HEK293 (cell line): ENCODE measurements at regions not wholly inside any gene's neighbourhood (a gene's known extent, or its start where the extent isn't known, plus 50 kb on each side); places are given as distances from the start of the nearest gene placed in this dataset.

Experiments used
- CTCF ChIA-PET: fragments of 350-600 bp; formaldehyde crosslinking; extraction: SDS; loops from one replicate; lab custom pipeline; 2021; ENCODE audit warnings: antibody characterized with exemption; lab: Yijun Ruan, JAX
- POLR2A ChIA-PET: fragments of 300-600 bp; formaldehyde crosslinking; extraction: SDS; loops from one replicate; lab custom pipeline; 2020; ENCODE audit warnings: antibody characterized with exemption, inconsistent platforms; lab: Yijun Ruan, JAX
- H3K27ac ChIP-seq: fragments of 200-500 bp; sonication (Bioruptor generic); 2 replicates; pipeline ENCODE4 v1.5.1; 2014; ENCODE audit warnings: low read depth, low read length, control low read depth, inconsistent platforms; ENCODE audit errors: extremely low read depth
- H3K36me3 ChIP-seq, 2 experiments: fragments of 200-500 bp in 1 of 2; sonication (Bioruptor generic) in 1 of 2; 1 replicate in 1 of 2; 2 replicates in 1 of 2; pipeline ENCODE4 v1.5.1; 2014 to 2017; ENCODE audit warnings: inconsistent platforms in 2 of 2, low read length in 2 of 2; ENCODE audit not compliant: control insufficient read depth in 2 of 2, insufficient read depth in 1 of 2
- H3K4me1 ChIP-seq: fragments of 200-500 bp; sonication (Bioruptor generic); 2 replicates; pipeline ENCODE4 v1.5.1; 2014; ENCODE audit warnings: mild to moderate bottlenecking, low read length, inconsistent platforms; ENCODE audit not compliant: control insufficient read depth, insufficient read depth
- H3K4me3 ChIP-seq: 2 replicates; pipeline ENCODE4 v1.5.1; 2011; ENCODE audit warnings: low read depth, mild to moderate bottlenecking, control low read depth, low read length, moderate library complexity
- H3K9me3 ChIP-seq: fragments of 200-500 bp; sonication (Bioruptor generic); 2 replicates; pipeline ENCODE4 v1.5.1; 2014; ENCODE audit warnings: low read depth, low read length, inconsistent platforms; ENCODE audit not compliant: control insufficient read depth, insufficient read depth
- BCL11A ChIP-seq: fragments of 450-650 bp; formaldehyde crosslinking; IDR thresholded peaks from 2 replicates; pipeline ENCODE4 v1.5.1; 2016; ENCODE audit warnings: low read depth, missing biosample characterization, missing genetic modification characterization
- HOXC10 ChIP-seq: sonication (generic); formaldehyde crosslinking; IDR thresholded peaks from 2 replicates; pipeline ENCODE4 v1.8.1; 2023; ENCODE audit warnings: mild to moderate bottlenecking, missing genetic modification reagents
- KLF16 ChIP-seq: fragments of 450-650 bp; formaldehyde crosslinking; IDR thresholded peaks from 2 replicates; pipeline ENCODE4 v1.5.1; 2017; ENCODE audit warnings: missing biosample characterization, missing genetic modification characterization
- MEIS1 ChIP-seq: sonication (generic); formaldehyde crosslinking; IDR thresholded peaks from 2 replicates; pipeline ENCODE4 v1.8.1; 2022; ENCODE audit warnings: missing genetic modification reagents, mild to moderate bottlenecking, borderline replicate concordance
- SP3 ChIP-seq: fragments of 450-650 bp; formaldehyde crosslinking; IDR thresholded peaks from 2 replicates; pipeline ENCODE4 v1.5.1; 2016; ENCODE audit warnings: missing biosample characterization, missing genetic modification characterization
- SP7 ChIP-seq: fragments of 450-650 bp; formaldehyde crosslinking; IDR thresholded peaks from 2 replicates; pipeline ENCODE4 v1.5.1; 2016; ENCODE audit warnings: missing biosample characterization, missing genetic modification characterization
- WT1 ChIP-seq: fragments of 450-650 bp; formaldehyde crosslinking; IDR thresholded peaks from 2 replicates; pipeline ENCODE4 v1.5.1; 2016; ENCODE audit warnings: missing biosample characterization, missing genetic modification characterization
- ZIC2 ChIP-seq: fragments of 450-650 bp; formaldehyde crosslinking; IDR thresholded peaks from 2 replicates; pipeline ENCODE4 v1.5.1; 2016; ENCODE audit warnings: missing biosample characterization, missing genetic modification characterization
- ZNF175 ChIP-seq: fragments of 450-650 bp; formaldehyde crosslinking; IDR thresholded peaks from 2 replicates; pipeline ENCODE4 v1.5.1; 2016; ENCODE audit warnings: missing biosample characterization, missing genetic modification characterization
- ZNF211 ChIP-seq: fragments of 450-650 bp; formaldehyde crosslinking; IDR thresholded peaks from 2 replicates; pipeline ENCODE4 v1.5.1; 2016; ENCODE audit warnings: low read depth, missing biosample characterization, missing genetic modification characterization
- ZNF473 ChIP-seq: fragments of 450-650 bp; formaldehyde crosslinking; IDR thresholded peaks from 2 replicates; pipeline ENCODE4 v1.5.1; 2017; ENCODE audit warnings: missing biosample characterization, missing genetic modification characterization
- ZNF521 ChIP-seq: fragments of 450-650 bp; formaldehyde crosslinking; IDR thresholded peaks from 2 replicates; pipeline ENCODE4 v1.5.1; 2017; ENCODE audit warnings: missing biosample characterization, mild to moderate bottlenecking, missing genetic modification characterization
- ZNF548 ChIP-seq: fragments of 450-650 bp; formaldehyde crosslinking; IDR thresholded peaks from 2 replicates; pipeline ENCODE4 v1.5.1; 2016; ENCODE audit warnings: missing biosample characterization, missing genetic modification characterization
- ZNF596 ChIP-seq: fragments of 450-650 bp; IDR thresholded peaks from 2 replicates; pipeline ENCODE4 v1.5.0; 2018; ENCODE audit warnings: missing biosample characterization, mild to moderate bottlenecking, missing genetic modification characterization, moderate library complexity
- ZNF626 ChIP-seq: fragments of 450-650 bp; sonication (Bioruptor Pico); formaldehyde crosslinking; IDR thresholded peaks from 2 replicates; pipeline ENCODE4 v1.5.1; 2018; ENCODE audit warnings: missing biosample characterization, missing genetic modification characterization, inconsistent platforms
- ZNF658 ChIP-seq: fragments of 450-650 bp; formaldehyde crosslinking; IDR thresholded peaks from 2 replicates; pipeline ENCODE4; 2016; ENCODE audit warnings: missing biosample characterization, missing genetic modification characterization
- ZNF707 ChIP-seq: fragments of 450-650 bp; formaldehyde crosslinking; IDR thresholded peaks from 2 replicates; pipeline ENCODE4 v1.5.1; 2016; ENCODE audit warnings: missing biosample characterization, missing genetic modification characterization
- ZXDB ChIP-seq: fragments of 450-650 bp; formaldehyde crosslinking; IDR thresholded peaks from 2 replicates; pipeline ENCODE4 v1.5.1; 2016; ENCODE audit warnings: missing biosample characterization, missing genetic modification characterization
- TF ChIP-seq, protein P1 (sequence below): fragments of 450-650 bp; formaldehyde crosslinking; IDR thresholded peaks from 2 replicates; pipeline ENCODE4 v1.5.1; 2016; ENCODE audit warnings: missing biosample characterization, missing genetic modification characterization
- TF ChIP-seq, protein P2 (sequence below): IDR thresholded peaks from 2 replicates; pipeline ENCODE4 v1.6.1; 2011; ENCODE audit warnings: mild to moderate bottlenecking, low read depth, low read length, borderline replicate concordance
- TF ChIP-seq, protein P3 (sequence below): fragments of 450-650 bp; formaldehyde crosslinking; IDR thresholded peaks from 2 replicates; pipeline ENCODE4 v1.5.1; 2016; ENCODE audit warnings: missing biosample characterization, missing genetic modification characterization

DNA sequence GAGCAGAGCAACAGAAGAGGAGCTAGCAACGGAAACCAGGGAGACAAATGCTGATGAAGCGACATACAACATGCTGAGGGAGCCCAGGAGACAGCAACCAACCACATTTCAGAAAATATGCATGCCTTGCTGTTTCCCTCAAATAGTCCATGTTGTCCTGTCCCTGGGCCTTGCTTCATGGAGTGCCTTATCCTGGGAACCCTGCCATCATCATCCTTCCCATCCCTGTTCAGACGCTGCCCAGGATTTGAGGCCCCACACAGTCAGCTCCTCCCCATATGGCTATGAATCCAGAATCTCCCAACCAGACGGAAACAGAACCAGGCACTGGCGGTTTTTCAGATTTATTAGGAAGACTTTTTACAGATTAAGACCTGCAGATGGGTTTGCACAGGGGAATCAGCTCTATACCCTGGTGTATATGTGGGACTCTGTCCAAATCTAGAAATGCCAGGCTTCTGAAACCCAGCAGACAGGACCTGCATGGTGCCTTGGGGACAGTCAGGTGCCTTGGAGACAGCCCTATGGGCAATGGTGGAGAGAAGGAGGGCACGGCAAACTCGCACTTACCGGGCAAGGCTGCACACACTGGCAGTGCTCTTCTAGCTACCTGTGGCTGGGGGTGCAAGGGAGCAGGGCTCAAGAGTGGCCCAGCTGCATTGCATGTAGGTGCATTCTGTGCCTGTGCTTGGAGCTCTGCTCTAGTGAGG lies 199.7 kb upstream of the MAMLD1 start (continued):
- TF ChIP-seq, protein P1, sequence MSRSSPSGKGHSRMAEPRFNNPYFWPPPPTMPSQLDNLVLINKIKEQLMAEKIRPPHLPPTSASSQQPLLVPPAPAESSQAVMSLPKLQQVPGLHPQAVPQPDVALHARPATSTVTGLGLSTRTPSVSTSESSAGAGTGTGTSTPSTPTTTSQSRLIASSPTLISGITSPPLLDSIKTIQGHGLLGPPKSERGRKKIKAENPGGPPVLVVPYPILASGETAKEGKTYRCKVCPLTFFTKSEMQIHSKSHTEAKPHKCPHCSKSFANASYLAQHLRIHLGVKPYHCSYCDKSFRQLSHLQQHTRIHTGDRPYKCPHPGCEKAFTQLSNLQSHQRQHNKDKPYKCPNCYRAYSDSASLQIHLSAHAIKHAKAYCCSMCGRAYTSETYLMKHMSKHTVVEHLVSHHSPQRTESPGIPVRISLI, result no peak
- TF ChIP-seq ZNF596 (tag by site-specific recombination) (no peak), ZNF211 (tag by site-specific recombination) (no peak), ZNF658 (no peak), ZNF707 (tag by site-specific recombination) (no peak), SP7 (no peak), ZNF521 (tag by site-specific recombination) (no peak), ZNF548 (tag by site-specific recombination) (no peak), HOXC10 (CRISPR knock-in tag) (no peak), KLF16 (tag by site-specific recombination) (no peak)
- TF ChIP-seq, protein P2, sequence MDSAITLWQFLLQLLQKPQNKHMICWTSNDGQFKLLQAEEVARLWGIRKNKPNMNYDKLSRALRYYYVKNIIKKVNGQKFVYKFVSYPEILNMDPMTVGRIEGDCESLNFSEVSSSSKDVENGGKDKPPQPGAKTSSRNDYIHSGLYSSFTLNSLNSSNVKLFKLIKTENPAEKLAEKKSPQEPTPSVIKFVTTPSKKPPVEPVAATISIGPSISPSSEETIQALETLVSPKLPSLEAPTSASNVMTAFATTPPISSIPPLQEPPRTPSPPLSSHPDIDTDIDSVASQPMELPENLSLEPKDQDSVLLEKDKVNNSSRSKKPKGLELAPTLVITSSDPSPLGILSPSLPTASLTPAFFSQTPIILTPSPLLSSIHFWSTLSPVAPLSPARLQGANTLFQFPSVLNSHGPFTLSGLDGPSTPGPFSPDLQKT, result no peak

DNA sequence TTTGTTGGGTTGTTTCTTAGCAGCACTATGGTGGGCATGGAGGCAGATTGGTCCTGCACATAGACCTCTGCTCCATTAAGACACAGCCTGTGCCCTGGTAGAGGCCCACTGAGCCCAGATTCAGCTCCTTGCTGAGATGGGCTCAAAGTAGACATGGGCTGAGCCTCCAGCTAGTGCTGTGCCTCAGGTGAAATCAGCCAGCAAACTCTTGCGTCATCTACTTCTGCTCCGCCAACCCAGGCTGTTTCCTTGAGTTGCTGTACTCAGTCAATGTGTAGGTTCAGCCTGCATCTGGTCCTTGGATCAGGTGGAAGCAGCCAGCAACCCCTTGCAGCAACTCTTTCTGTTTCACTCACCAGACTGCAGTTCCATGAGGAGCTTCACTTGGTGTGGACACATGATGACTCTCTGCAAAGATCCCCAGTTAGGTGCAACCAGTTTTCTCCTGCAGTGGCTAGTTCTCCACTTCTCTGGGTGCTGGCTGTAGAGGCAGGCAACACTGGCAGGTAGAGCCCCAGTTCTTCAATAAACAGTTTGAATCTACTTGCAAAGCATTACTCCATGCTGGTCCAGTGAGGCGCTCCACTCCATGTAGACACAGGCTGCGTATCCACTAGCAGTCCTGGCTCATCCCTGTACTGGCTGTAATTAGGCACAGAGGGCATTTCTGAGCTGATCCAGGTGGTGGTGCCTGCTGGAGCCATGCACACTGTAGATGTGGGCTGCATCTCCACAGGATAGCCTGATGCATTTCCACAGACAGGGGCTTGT lies 199.0 kb upstream of the MAMLD1 start:
- TF ChIP-seq WT1 (tag by site-specific recombination) (no peak), SP3 (tag by site-specific recombination) (no peak), ZXDB (tag by site-specific recombination) (no peak), ZNF473 (no peak), BCL11A (tag by site-specific recombination) (no peak), ZNF626 (tag by site-specific recombination) (no peak), MEIS1 (CRISPR knock-in tag) (no peak)
- TF ChIP-seq, protein P3, sequence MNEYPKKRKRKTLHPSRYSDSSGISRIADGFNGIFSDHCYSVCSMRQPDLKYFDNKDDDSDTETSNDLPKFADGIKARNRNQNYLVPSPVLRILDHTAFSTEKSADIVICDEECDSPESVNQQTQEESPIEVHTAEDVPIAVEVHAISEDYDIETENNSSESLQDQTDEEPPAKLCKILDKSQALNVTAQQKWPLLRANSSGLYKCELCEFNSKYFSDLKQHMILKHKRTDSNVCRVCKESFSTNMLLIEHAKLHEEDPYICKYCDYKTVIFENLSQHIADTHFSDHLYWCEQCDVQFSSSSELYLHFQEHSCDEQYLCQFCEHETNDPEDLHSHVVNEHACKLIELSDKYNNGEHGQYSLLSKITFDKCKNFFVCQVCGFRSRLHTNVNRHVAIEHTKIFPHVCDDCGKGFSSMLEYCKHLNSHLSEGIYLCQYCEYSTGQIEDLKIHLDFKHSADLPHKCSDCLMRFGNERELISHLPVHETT (tag by site-specific recombination), result no peak
- Histone ChIP-seq H3K9me3 (no peaks in the 10 kb centered on the region), H3K36me3 (no peaks in the 10 kb centered on the region), H3K4me1 (no peaks in the 10 kb centered on the region), H3K4me3 (no peak overlapping the region), H3K27ac (no peak overlapping the region)
- ChIA-PET CTCF (no interaction called here), POLR2A (no interaction called here)

DNA sequence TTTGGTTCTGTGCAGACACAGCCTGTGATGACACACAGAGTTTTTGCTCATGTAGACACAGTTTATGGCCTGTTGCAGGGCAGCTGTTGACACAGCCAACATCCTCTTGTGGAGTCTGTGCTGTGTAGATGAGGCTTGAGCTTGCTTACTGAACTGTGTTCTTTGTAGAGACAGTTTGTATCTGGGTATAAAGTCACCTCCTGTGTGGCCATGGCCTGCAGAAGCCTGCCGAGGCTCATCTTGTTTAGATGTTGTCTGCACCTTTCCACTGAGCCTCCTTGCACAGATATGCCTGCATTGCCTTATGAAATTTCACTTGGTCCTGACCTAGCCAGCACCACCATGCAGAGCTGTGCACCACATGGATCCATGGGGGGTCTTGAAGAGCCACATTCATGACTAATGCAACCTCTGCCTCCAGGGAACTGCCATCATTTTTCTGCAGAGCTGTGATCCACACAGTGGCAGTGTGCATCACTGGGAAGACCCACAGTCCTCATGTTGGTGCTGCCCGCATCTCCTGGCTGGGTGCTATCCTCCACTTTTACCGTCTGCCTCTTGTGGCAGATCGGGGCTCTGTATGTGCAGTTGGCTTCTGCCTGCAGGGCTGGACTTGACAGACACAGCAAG lies 198.0 kb upstream of the MAMLD1 start:
- POLR2A ChIA-PET, result no interaction called here
- Histone ChIP-seq H3K9me3 (no peaks in the 10 kb centered on the region), H3K36me3 (no peaks in the 10 kb centered on the region), H3K27ac (no peak overlapping the region), H3K4me1 (no peaks in the 10 kb centered on the region), H3K4me3 (no peak overlapping the region)
- TF ChIP-seq ZIC2 (peak; percentile 49; the same call in 1 of the 2 replicates), ZNF175 (tag by site-specific recombination) (no peak)
- CTCF ChIA-PET, result interaction anchor here (0.6 kb wide), 1 partner anchor 187 kb away, joined by 3 read pairs; no protein-coding TSS in a partner anchor
